ENCODE measurements at regions not wholly inside any gene's neighbourhood (a gene's known extent, or its start where the extent isn't known, plus 50 kb on each side); places are given as distances from the start of the nearest gene placed in this dataset.

DNA sequence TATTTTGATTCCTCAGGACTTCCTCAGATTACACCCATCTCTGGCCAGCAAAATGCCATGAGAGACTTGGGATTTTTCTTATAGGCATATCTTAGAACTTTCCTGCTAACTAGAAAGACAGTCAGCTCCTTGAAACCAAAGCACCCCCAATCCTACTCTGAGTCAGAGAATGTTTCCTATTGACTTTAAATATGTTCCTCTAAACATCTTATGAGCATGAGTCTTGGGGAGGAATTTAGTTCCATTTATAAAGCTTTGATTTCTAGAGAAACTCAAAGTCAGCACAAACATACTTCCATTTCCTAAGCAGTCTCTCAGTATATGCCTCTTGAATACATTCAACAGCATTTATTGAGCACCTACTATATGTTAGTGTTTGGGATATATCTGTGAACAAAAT lies 128.5 kb downstream of the INHBA start:
- no peaks in the 10 kb centered on the region for H3K27me3 ChIP-seq (ENCODE audit: insufficient read depth, low read length)
- no peak overlapping the region for H3K4me3 ChIP-seq (ENCODE audit: insufficient read depth, low read length)
- no peaks in the 10 kb centered on the region for H3K36me3 ChIP-seq (ENCODE audit: insufficient read depth, low read length)
- peak overlapping the region; percentile 55 for H3K27ac ChIP-seq (ENCODE audit: low read depth, low read length)
- no peak overlapping the region for H2AFZ ChIP-seq (ENCODE audit: low read length)
- TF ChIP-seq, protein P1, sequence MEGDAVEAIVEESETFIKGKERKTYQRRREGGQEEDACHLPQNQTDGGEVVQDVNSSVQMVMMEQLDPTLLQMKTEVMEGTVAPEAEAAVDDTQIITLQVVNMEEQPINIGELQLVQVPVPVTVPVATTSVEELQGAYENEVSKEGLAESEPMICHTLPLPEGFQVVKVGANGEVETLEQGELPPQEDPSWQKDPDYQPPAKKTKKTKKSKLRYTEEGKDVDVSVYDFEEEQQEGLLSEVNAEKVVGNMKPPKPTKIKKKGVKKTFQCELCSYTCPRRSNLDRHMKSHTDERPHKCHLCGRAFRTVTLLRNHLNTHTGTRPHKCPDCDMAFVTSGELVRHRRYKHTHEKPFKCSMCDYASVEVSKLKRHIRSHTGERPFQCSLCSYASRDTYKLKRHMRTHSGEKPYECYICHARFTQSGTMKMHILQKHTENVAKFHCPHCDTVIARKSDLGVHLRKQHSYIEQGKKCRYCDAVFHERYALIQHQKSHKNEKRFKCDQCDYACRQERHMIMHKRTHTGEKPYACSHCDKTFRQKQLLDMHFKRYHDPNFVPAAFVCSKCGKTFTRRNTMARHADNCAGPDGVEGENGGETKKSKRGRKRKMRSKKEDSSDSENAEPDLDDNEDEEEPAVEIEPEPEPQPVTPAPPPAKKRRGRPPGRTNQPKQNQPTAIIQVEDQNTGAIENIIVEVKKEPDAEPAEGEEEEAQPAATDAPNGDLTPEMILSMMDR (IDR thresholded peaks at IDR 0.05; ENCODE audit: extremely low read depth, low read depth, low read length): no peak
- no peaks in the 10 kb centered on the region for H4K20me1 ChIP-seq (ENCODE audit: insufficient read depth, low read length)
- H3K4me1 ChIP-seq (ENCODE audit: insufficient read depth, low read length): peaks cover 19% of the 10 kb centered on the region
- DNase-seq (ENCODE audit: insufficient read length, low spot score, missing footprints): peak; percentile 31
- H3K79me2 ChIP-seq (ENCODE audit: insufficient read depth, low read length): no peaks in the 10 kb centered on the region
- H3K4me2 ChIP-seq (ENCODE audit: insufficient read depth, low read length): no peak overlapping the region
- H3K9me3 ChIP-seq (ENCODE audit: low read depth, low read length): no peaks in the 10 kb centered on the region

DNA sequence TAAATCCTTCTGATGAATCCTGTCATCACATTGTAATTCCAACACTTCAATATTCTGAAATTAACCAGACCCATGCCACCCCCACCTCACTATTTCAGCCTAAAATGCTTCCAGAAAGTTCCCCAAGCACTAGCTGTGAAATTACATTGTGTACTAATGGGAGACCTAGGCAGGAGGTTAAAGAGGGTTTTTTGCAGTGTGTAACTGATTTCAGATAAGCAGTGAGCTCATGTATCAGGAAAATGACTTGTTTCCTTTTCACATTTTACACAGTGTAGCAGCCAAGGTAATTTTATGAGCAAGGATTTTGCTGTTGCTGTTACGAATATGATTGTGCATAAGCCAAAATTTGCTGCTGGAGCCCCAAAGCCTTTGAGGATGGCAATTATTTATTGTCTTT lies 129.0 kb downstream of the INHBA start:
- Histone ChIP-seq H2AFZ (ENCODE audit: low read length) (peak overlapping the region; percentile 11), H3K4me3 (ENCODE audit: insufficient read depth, low read length) (no peak overlapping the region), H3K4me2 (ENCODE audit: insufficient read depth, low read length) (no peak overlapping the region), H3K27me3 (ENCODE audit: insufficient read depth, low read length) (no peaks in the 10 kb centered on the region), H3K27ac (ENCODE audit: low read depth, low read length) (peak overlapping the region; percentile 55), H4K20me1 (ENCODE audit: insufficient read depth, low read length) (no peaks in the 10 kb centered on the region), H3K36me3 (ENCODE audit: insufficient read depth, low read length) (no peaks in the 10 kb centered on the region), H3K79me2 (ENCODE audit: insufficient read depth, low read length) (no peaks in the 10 kb centered on the region), H3K9me3 (ENCODE audit: low read depth, low read length) (no peaks in the 10 kb centered on the region), H3K4me1 (ENCODE audit: insufficient read depth, low read length) (peaks cover 15% of the 10 kb centered on the region)
- DNase-seq (ENCODE audit: insufficient read length, low spot score, missing footprints): no peak
- TF ChIP-seq, protein P1 (IDR thresholded peaks at IDR 0.05; ENCODE audit: extremely low read depth, low read depth, low read length): no peak

DNA sequence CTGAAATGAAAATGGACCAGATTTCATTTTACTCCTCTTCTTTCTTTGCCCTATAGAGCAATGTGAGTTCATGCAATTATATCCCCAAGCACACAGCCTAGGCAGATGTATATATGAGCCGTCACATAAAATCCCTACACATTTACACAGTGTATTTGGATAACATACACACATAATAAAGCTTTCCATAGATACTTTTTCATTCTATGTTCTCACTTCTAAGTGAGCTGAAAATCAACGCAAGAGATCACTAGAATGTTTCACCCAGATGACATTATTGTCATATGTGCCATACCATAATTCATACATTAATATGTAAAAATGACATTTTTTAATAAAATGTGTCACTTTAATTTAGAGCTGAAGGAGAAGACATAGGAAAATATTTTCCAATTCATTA lies 129.4 kb downstream of the INHBA start:
- no peaks in the 10 kb centered on the region for H3K79me2 ChIP-seq (ENCODE audit: insufficient read depth, low read length)
- H3K4me1 ChIP-seq (ENCODE audit: insufficient read depth, low read length): peaks cover 15% of the 10 kb centered on the region
- no peak overlapping the region for H2AFZ ChIP-seq (ENCODE audit: low read length)
- H3K36me3 ChIP-seq (ENCODE audit: insufficient read depth, low read length): no peaks in the 10 kb centered on the region
- peak overlapping the region; percentile 3 for H3K4me2 ChIP-seq (ENCODE audit: insufficient read depth, low read length)
- DNase-seq (ENCODE audit: insufficient read length, low spot score, missing footprints): no peak
- H4K20me1 ChIP-seq (ENCODE audit: insufficient read depth, low read length): no peaks in the 10 kb centered on the region
- no peak overlapping the region for H3K4me3 ChIP-seq (ENCODE audit: insufficient read depth, low read length)
- TF ChIP-seq, protein P1 (IDR thresholded peaks at IDR 0.05; ENCODE audit: extremely low read depth, low read depth, low read length): no peak
- H3K27ac ChIP-seq (ENCODE audit: low read depth, low read length): peak overlapping the region; percentile 4
- no peaks in the 10 kb centered on the region for H3K27me3 ChIP-seq (ENCODE audit: insufficient read depth, low read length)
- no peaks in the 10 kb centered on the region for H3K9me3 ChIP-seq (ENCODE audit: low read depth, low read length)

GRCh38 chr7:41573015-41573414 lies 129.9 kb downstream of the INHBA start:
- Histone ChIP-seq H3K27ac (ENCODE audit: low read depth, low read length) (no peak overlapping the region), H4K20me1 (ENCODE audit: insufficient read depth, low read length) (no peaks in the 10 kb centered on the region), H3K4me2 (ENCODE audit: insufficient read depth, low read length) (peak overlapping the region; percentile 3), H3K79me2 (ENCODE audit: insufficient read depth, low read length) (no peaks in the 10 kb centered on the region), H3K4me1 (ENCODE audit: insufficient read depth, low read length) (peaks cover 15% of the 10 kb centered on the region), H3K4me3 (ENCODE audit: insufficient read depth, low read length) (no peak overlapping the region), H2AFZ (ENCODE audit: low read length) (no peak overlapping the region), H3K36me3 (ENCODE audit: insufficient read depth, low read length) (no peaks in the 10 kb centered on the region), H3K9me3 (ENCODE audit: low read depth, low read length) (no peaks in the 10 kb centered on the region), H3K27me3 (ENCODE audit: insufficient read depth, low read length) (no peaks in the 10 kb centered on the region)
- TF ChIP-seq, protein P1 (IDR thresholded peaks at IDR 0.05; ENCODE audit: extremely low read depth, low read depth, low read length): no peak
- no peak for DNase-seq (ENCODE audit: insufficient read length, low spot score, missing footprints)

All from osteoblast (primary cell).